ENCODE measurements at regions not wholly inside any gene's neighbourhood (a gene's known extent, or its start where the extent isn't known, plus 50 kb on each side); places are given as distances from the start of the nearest gene placed in this dataset.
A peak's percentile ranks its signal among the peaks of the same experiment; 100 is the strongest.
"Not testable (repeated sequence)": the region's sequence is repeated elsewhere in the genome, so short reads cannot be mapped to it uniquely, and the experiment has no call there.

GRCh38 chr3:71936681-71937080, 151.7 kb upstream of the PROK2 start:
- FAIRE-seq = no peak
- no peak for DNase-seq (ENCODE audit: insufficient read length)
- TF ChIP-seq POLR2AphosphoS5 (IDR thresholded peaks at IDR 0.05; ENCODE audit: low read depth, low read length) (no peak), TAF1 (IDR thresholded peaks at IDR 0.05; ENCODE audit: borderline replicate concordance, low read depth, low read length) (no peak), POLR2A (IDR thresholded peaks at IDR 0.05; ENCODE audit: low read depth, low read length) (no peak)

GRCh38 chr3:71934520-71935270, 149.7 kb upstream of the PROK2 start:
- TF ChIP-seq POLR2A (IDR thresholded peaks at IDR 0.05; ENCODE audit: low read depth, low read length) = no peak
- FAIRE-seq = no peak
- no peak for DNase-seq (ENCODE audit: insufficient read length)

- no peak for DNase-seq (ENCODE audit: insufficient read length)
- TF ChIP-seq TAF1 (IDR thresholded peaks at IDR 0.05; ENCODE audit: borderline replicate concordance, low read depth, low read length) = no peak
- no peak for TF ChIP-seq POLR2AphosphoS5 (IDR thresholded peaks at IDR 0.05; ENCODE audit: low read depth, low read length)
- TF ChIP-seq POLR2A (IDR thresholded peaks at IDR 0.05; ENCODE audit: low read depth, low read length) = no peak
- FAIRE-seq = peak; percentile 64
These were observed 147.0 kb upstream of the PROK2 start for GRCh38 chr3:71931922-71932321.

- peak; percentile 81 for FAIRE-seq
- no peak for TF ChIP-seq POLR2AphosphoS5 (IDR thresholded peaks at IDR 0.05; ENCODE audit: low read depth, low read length)
- TF ChIP-seq POLR2A (IDR thresholded peaks at IDR 0.05; ENCODE audit: low read depth, low read length) = no peak
- no peak for TF ChIP-seq TAF1 (IDR thresholded peaks at IDR 0.05; ENCODE audit: borderline replicate concordance, low read depth, low read length)
- DNase-seq (ENCODE audit: insufficient read length) = peak; percentile 19
These were observed 145.4 kb upstream of the PROK2 start for GRCh38 chr3:71930056-71930991.

- TF ChIP-seq TAF1 (IDR thresholded peaks at IDR 0.05; ENCODE audit: borderline replicate concordance, low read depth, low read length) = no peak
- TF ChIP-seq POLR2A (IDR thresholded peaks at IDR 0.05; ENCODE audit: low read depth, low read length) = no peak
- no peak for TF ChIP-seq POLR2AphosphoS5 (IDR thresholded peaks at IDR 0.05; ENCODE audit: low read depth, low read length)
- DNase-seq (ENCODE audit: insufficient read length) (no peak), FAIRE-seq (no peak)
These were observed 143.3 kb upstream of the PROK2 start for GRCh38 chr3:71928212-71928611.

- no peak for FAIRE-seq
These were observed 142.6 kb upstream of the PROK2 start for GRCh38 chr3:71927505-71928066.

GRCh38 chr3:71926616-71927015, 141.7 kb upstream of the PROK2 start:
- DNase-seq (ENCODE audit: insufficient read length) (no peak), FAIRE-seq (no peak)
- no peak for TF ChIP-seq POLR2AphosphoS5 (IDR thresholded peaks at IDR 0.05; ENCODE audit: low read depth, low read length)
- TF ChIP-seq TAF1 (IDR thresholded peaks at IDR 0.05; ENCODE audit: borderline replicate concordance, low read depth, low read length) = no peak
- no peak for TF ChIP-seq POLR2A (IDR thresholded peaks at IDR 0.05; ENCODE audit: low read depth, low read length)

More at GRCh38 chr3:71927505-71928066, 142.6 kb upstream of the PROK2 start:
- TF ChIP-seq POLR2AphosphoS5 (IDR thresholded peaks at IDR 0.05; ENCODE audit: low read depth, low read length) (no peak), POLR2A (IDR thresholded peaks at IDR 0.05; ENCODE audit: low read depth, low read length) (no peak), TAF1 (IDR thresholded peaks at IDR 0.05; ENCODE audit: borderline replicate concordance, low read depth, low read length) (no peak)
- DNase-seq (ENCODE audit: insufficient read length) = no peak

GRCh38 chr3:71926262-71926600, 141.3 kb upstream of the PROK2 start:
- no peak for TF ChIP-seq POLR2AphosphoS5 (IDR thresholded peaks at IDR 0.05; ENCODE audit: low read depth, low read length)
- no peak for TF ChIP-seq POLR2A (IDR thresholded peaks at IDR 0.05; ENCODE audit: low read depth, low read length)
- no peak for TF ChIP-seq TAF1 (IDR thresholded peaks at IDR 0.05; ENCODE audit: borderline replicate concordance, low read depth, low read length)
- FAIRE-seq (peak; percentile 66), DNase-seq (ENCODE audit: insufficient read length) (peak; percentile 15)

GRCh38 chr3:71925511-71926261, 140.7 kb upstream of the PROK2 start:
- not testable (repeated sequence) for FAIRE-seq; DNase-seq (ENCODE audit: insufficient read length)

GRCh38 chr3:71924721-71925120, 139.8 kb upstream of the PROK2 start:
- TF ChIP-seq TAF1 (IDR thresholded peaks at IDR 0.05; ENCODE audit: borderline replicate concordance, low read depth, low read length) (no peak), POLR2A (IDR thresholded peaks at IDR 0.05; ENCODE audit: low read depth, low read length) (no peak), POLR2AphosphoS5 (IDR thresholded peaks at IDR 0.05; ENCODE audit: low read depth, low read length) (no peak)
- FAIRE-seq (no peak), DNase-seq (ENCODE audit: insufficient read length) (no peak)

- DNase-seq (ENCODE audit: insufficient read length) = no peak
- no peak for TF ChIP-seq POLR2AphosphoS5 (IDR thresholded peaks at IDR 0.05; ENCODE audit: low read depth, low read length)
- TF ChIP-seq POLR2A (IDR thresholded peaks at IDR 0.05; ENCODE audit: low read depth, low read length) = no peak
- TF ChIP-seq TAF1 (IDR thresholded peaks at IDR 0.05; ENCODE audit: borderline replicate concordance, low read depth, low read length) = no peak
- no peak for FAIRE-seq
These were observed 136.1 kb upstream of the PROK2 start for GRCh38 chr3:71921036-71921435.
